ENCODE measurements at regions not wholly inside any gene's neighbourhood (a gene's known extent, or its start where the extent isn't known, plus 50 kb on each side); places are given as distances from the start of the nearest gene placed in this dataset.
"Not testable (repeated sequence)": the region's sequence is repeated elsewhere in the genome, so short reads cannot be mapped to it uniquely, and the experiment has no call there.

GRCh38 chr13:19123502-19123901 lies 58.1 kb downstream of the TUBA3C start:
- DNase-seq (ENCODE audit: low read depth in 2 of 3, low spot score in 1 of 3): no peak

- no peak for DNase-seq (ENCODE audit: low read depth in 2 of 3, low spot score in 1 of 3)
These were observed 63.5 kb downstream of the TUBA3C start for GRCh38 chr13:19117913-19118739.

GRCh38 chr13:19109225-19109624 lies 72.4 kb downstream of the TUBA3C start:
- DNase-seq (ENCODE audit: low read depth in 2 of 3, low spot score in 1 of 3): not testable (repeated sequence)

- no peak for DNase-seq (ENCODE audit: low read depth in 2 of 3, low spot score in 1 of 3)
These were observed 78.5 kb downstream of the TUBA3C start for GRCh38 chr13:19103140-19103539.

GRCh38 chr13:19093369-19093768 lies 88.3 kb downstream of the TUBA3C start:
- DNase-seq (ENCODE audit: low read depth in 2 of 3, low spot score in 1 of 3): no peak

- DNase-seq (ENCODE audit: low read depth in 2 of 3, low spot score in 1 of 3): no peak
These were observed 91.1 kb downstream of the TUBA3C start for GRCh38 chr13:19090495-19090894.

GRCh38 chr13:19089315-19089714 lies 92.3 kb downstream of the TUBA3C start:
- no peak for DNase-seq (ENCODE audit: low read depth in 2 of 3, low spot score in 1 of 3)

- DNase-seq (ENCODE audit: low read depth in 2 of 3, low spot score in 1 of 3): no peak
These were observed 93.2 kb downstream of the TUBA3C start for GRCh38 chr13:19088416-19088815.

- no peak for DNase-seq (ENCODE audit: low read depth in 2 of 3, low spot score in 1 of 3)
These were observed 95.7 kb downstream of the TUBA3C start for GRCh38 chr13:19085876-19086275.

GRCh38 chr13:19085258-19085657 lies 96.4 kb downstream of the TUBA3C start:
- no peak for DNase-seq (ENCODE audit: low read depth in 2 of 3, low spot score in 1 of 3)

- no peak for DNase-seq (ENCODE audit: low read depth in 2 of 3, low spot score in 1 of 3)
These were observed 98.3 kb downstream of the TUBA3C start for GRCh38 chr13:19083340-19083739.

- no peak for DNase-seq (ENCODE audit: low read depth in 2 of 3, low spot score in 1 of 3)
These were observed 106.2 kb downstream of the TUBA3C start for GRCh38 chr13:19075418-19075817.

GRCh38 chr13:19074519-19074918 lies 107.1 kb downstream of the TUBA3C start:
- DNase-seq (ENCODE audit: low read depth in 2 of 3, low spot score in 1 of 3): no peak

- not testable (repeated sequence) for DNase-seq (ENCODE audit: low read depth in 2 of 3, low spot score in 1 of 3)
These were observed 107.5 kb downstream of the TUBA3C start for GRCh38 chr13:19074106-19074505.

GRCh38 chr13:19072956-19073706 lies 108.5 kb downstream of the TUBA3C start:
- not testable (repeated sequence) for DNase-seq (ENCODE audit: low read depth in 2 of 3, low spot score in 1 of 3)

- DNase-seq (ENCODE audit: low read depth in 2 of 3, low spot score in 1 of 3): no peak
These were observed 109.1 kb downstream of the TUBA3C start for GRCh38 chr13:19072543-19072942.

- DNase-seq (ENCODE audit: low read depth in 2 of 3, low spot score in 1 of 3): no peak
These were observed 110.3 kb downstream of the TUBA3C start for GRCh38 chr13:19071161-19071936.

GRCh38 chr13:19070398-19070735 lies 111.3 kb downstream of the TUBA3C start:
- DNase-seq (ENCODE audit: low read depth in 2 of 3, low spot score in 1 of 3): no peak

- no peak for DNase-seq (ENCODE audit: low read depth in 2 of 3, low spot score in 1 of 3)
These were observed 111.8 kb downstream of the TUBA3C start for GRCh38 chr13:19069684-19070397.

- DNase-seq (ENCODE audit: low read depth in 2 of 3, low spot score in 1 of 3): no peak
These were observed 112.9 kb downstream of the TUBA3C start for GRCh38 chr13:19068691-19069090.

GRCh38 chr13:19067767-19068166 lies 113.9 kb downstream of the TUBA3C start:
- DNase-seq (ENCODE audit: low read depth in 2 of 3, low spot score in 1 of 3): no peak

Measured in stimulated activated CD4-positive, alpha-beta T cell treated with anti-CD3 and anti-CD28 coated beads, Interleukin-12 subunit alpha, Interleukin-12 subunit beta, amount 100 ng/mL, for 48 hours (primary cell).